ENCODE measurements at regions not wholly inside any gene's neighbourhood (a gene's known extent, or its start where the extent isn't known, plus 50 kb on each side); places are given as distances from the start of the nearest gene placed in this dataset.
A peak's percentile ranks its signal among the peaks of the same experiment; 100 is the strongest.

GRCh38 chr12:107271523-107271922, 178.2 kb upstream of the CRY1 start:
- no peak for DNase-seq (ENCODE audit: low read depth in 4 of 4, low spot score in 3 of 4)

DNA sequence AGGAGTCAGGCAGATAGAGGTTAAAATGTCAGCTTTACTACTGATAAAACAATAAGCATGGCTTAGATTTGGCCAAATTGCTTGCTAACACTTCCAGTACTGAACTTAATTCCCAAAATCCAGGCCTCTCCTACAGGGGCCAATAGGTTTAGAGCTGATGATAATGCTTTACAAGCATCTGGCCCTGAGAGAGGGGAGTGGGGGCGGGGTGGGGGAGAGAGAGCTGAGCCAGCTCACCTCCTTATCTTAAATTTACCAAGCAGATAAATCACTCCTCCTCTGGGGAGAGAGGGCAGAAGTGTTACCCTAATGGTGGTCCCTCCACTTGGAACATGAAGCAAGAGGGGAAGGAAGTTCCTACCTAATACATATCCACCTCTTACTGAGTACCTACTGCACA, 182.2 kb upstream of the CRY1 start:
- DNase-seq (ENCODE audit: low read depth in 4 of 4, low spot score in 3 of 4), result no peak

- DNase-seq (ENCODE audit: low read depth in 4 of 4, low spot score in 3 of 4), result no peak
Observed at GRCh38 chr12:107277855-107278254, 184.5 kb upstream of the CRY1 start.

GRCh38 chr12:107282628-107283027, 189.3 kb upstream of the CRY1 start:
- no peak for DNase-seq (ENCODE audit: low read depth in 4 of 4, low spot score in 3 of 4)

DNA sequence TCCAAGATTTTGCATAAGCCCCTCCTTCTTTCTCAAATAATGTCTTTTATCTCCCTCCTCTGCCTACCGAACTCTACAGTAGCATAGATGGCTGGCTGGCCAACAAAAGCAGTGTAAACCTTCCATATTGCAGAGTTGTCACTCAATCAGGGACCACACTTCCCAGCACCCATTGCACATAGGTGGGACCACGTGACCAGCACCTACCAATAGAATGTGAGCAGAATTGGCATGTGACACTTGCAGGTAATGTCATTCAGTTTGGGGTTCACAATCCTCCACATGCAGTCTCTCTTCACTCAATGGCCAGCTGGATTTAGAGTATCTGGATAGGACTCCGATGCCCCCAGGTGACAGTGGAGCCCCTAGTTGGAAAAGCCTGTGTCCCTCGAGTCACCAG, 190.3 kb upstream of the CRY1 start:
- DNase-seq (ENCODE audit: low read depth in 4 of 4, low spot score in 3 of 4), result no peak

DNA sequence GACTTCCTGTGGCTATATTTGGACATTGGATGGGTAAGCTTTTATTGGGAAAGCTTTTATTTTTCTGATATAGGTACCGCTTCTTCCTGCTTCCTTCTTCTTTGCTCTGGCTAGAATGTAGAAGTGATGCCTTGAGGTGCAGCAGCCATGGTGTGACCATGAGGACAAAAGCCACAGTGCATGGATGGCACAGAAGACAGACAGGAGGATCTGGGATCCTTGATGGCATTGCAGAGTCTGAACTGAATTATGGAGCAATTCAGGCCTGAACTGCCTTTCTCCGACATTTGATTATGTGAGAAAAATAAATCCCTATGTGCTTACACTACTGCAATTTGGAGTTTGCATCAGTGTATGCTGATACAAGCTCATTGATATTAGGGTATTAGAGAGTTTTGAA, 191.3 kb upstream of the CRY1 start:
- no peak for DNase-seq (ENCODE audit: low read depth in 4 of 4, low spot score in 3 of 4)

DNA sequence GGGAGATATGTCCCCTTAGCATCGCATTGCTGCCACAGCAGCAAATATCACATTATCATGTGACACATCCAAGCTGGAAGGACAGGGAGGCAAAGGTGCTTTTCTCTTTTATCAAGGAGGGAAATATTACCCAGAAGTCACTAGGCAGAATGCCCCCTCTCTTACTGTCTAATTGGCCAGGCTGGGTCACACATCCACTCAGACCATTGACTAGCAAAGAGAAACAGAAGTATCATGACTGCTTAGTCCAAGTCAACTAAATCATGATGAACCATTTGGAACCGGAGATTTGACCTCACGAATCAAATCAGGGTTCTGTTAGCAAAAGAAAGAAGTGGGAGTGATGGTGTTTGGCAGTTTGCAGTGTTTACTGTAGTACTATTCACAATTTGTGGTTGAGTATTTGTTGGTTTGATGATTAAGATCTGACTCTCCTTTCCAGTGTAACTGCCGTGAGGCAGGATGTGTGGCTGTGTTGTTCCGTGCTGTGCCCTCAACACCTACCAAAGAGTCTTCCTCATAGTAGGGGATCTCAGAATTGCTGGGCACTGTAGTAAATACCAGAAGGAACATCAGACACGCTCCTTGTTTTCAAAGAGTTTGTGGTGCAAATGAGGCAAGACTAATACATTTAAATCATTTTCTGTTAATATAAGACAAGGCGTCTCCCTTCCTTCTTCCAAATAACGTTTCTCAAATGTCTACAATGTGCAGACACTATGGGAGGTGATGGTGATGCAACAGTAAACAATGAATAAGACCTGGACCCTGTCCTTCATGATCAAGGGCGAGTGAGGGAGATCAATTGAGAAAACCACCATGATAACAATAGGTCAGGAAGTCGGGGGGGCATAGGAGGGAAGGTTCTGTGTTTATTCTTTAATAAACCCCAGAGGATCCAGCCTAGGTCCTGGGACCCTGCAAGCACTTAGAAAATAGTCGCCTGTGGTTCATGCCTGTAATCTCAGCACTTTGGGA, 194.4 kb upstream of the CRY1 start:
- DNase-seq (ENCODE audit: low read depth in 4 of 4, low spot score in 3 of 4), result no peak

GRCh38 chr12:107288414-107289127, 195.2 kb upstream of the CRY1 start:
- DNase-seq (ENCODE audit: low read depth in 4 of 4, low spot score in 3 of 4), result no peak

GRCh38 chr12:107291018-107291417, 197.7 kb upstream of the CRY1 start:
- DNase-seq (ENCODE audit: low read depth in 4 of 4, low spot score in 3 of 4), result no peak

- DNase-seq (ENCODE audit: low read depth in 4 of 4, low spot score in 3 of 4), result no peak
Observed at GRCh38 chr12:107296681-107297089, 203.3 kb upstream of the CRY1 start.

GRCh38 chr12:107302649-107303341, 209.4 kb upstream of the CRY1 start:
- no peak for DNase-seq (ENCODE audit: low read depth in 4 of 4, low spot score in 3 of 4)

GRCh38 chr12:107304588-107305532, 211.5 kb upstream of the CRY1 start:
- DNase-seq (ENCODE audit: low read depth in 4 of 4, low spot score in 3 of 4), result no peak

DNA sequence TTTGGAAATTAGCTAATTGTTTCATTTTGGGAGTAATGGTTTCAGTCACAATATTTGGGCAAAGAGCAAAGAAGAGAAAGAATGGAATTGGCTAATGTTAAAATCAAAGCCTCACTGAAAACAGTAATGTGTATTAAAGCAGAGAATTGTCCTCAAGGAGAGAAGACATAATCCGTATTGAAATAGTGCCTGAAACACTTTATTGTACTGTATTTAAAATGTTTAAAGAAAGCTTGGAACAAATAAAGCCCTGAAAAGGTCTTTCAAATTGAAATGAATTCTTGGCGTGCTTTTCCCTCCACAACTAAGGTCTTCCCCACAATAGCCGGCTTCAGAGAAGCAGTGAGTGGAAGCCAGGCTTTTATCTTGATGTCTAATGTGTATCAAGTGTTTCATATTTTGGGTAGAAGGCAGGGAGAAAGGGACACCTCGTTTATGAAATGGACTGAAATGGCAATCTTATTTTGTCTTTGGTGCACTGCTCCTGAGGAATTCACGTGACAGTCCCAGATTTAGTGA, 212.9 kb upstream of the CRY1 start:
- no peak for DNase-seq (ENCODE audit: low read depth in 4 of 4, low spot score in 3 of 4)

- DNase-seq (ENCODE audit: low read depth in 4 of 4, low spot score in 3 of 4), result no peak
Observed at GRCh38 chr12:107308310-107308709, 215.0 kb upstream of the CRY1 start.

DNA sequence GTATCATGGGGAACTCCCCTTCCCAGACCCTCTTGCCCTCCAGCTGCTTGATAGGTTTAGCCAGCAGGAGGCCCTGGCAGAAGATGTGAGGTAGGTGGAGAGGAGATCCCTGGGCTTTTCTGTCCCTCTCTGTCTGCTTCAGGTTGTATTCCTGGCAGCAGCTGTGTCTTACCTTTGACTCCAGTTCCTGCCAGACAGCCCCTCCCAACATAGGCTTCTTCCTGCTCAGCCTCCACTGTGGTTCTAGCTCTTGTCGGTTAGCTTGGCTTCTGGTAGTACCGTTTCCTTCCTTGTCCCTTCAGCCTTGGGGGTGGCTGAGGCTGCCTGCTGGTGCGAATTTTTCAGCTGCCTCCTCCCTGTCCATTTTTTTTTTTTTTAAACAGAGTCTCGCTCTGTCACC, 215.7 kb upstream of the CRY1 start:
- DNase-seq (ENCODE audit: low read depth in 4 of 4, low spot score in 3 of 4), result no peak

GRCh38 chr12:107310621-107311020, 217.3 kb upstream of the CRY1 start:
- no peak for DNase-seq (ENCODE audit: low read depth in 4 of 4, low spot score in 3 of 4)

DNA sequence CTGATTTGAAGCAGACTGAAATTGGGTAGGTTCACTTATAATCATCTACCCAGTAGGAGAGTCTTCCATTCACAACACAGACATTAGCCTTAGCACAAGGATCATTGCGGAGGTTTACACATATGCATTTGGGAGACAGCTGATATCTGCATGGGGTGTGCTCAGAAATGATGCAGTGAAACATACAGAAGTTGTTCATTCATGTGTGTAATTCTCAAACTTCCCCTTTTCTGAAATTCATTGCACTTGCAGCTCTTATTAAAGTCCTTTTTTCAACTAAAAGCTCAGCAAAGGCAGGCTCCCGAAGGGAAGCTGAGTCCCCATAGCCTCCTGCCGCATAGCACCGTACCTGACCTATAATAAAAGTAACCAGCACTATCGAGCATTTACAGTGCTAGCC, 218.3 kb upstream of the CRY1 start:
- no peak for DNase-seq (ENCODE audit: low read depth in 4 of 4, low spot score in 3 of 4)

GRCh38 chr12:107317751-107318555, 224.6 kb upstream of the CRY1 start:
- DNase-seq (ENCODE audit: low read depth in 4 of 4, low spot score in 3 of 4), result peak in 3 of 4 donors; percentile 64 to 77 (median 68)

DNA sequence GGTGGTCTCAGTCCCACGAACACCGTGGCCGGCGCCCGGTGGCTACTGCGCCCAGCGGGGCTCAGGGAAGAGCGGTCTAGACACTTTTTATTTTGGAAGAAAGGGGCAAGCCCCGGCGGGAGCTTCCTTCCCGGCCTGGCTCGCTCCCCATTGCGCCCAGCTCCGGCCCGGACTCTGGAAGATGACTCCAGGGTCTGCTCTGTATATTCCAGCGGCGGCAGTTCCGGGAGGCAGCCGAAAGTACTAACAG, 225.1 kb upstream of the CRY1 start:
- DNase-seq (ENCODE audit: low read depth in 4 of 4, low spot score in 3 of 4), result no peak
